Brain microvascular endothelial cell (primary cell): ENCODE measurements at regions not wholly inside any gene's neighbourhood (a gene's known extent, or its start where the extent isn't known, plus 50 kb on each side); places are given as distances from the start of the nearest gene placed in this dataset.

Experiments
- DNase-seq: peaks from one replicate; pipeline ENCODE4 v3.0.0-alpha.2; 2020
- H3K27ac ChIP-seq: fragments of 250-450 bp; sonication (Bioruptor Pico); 2 replicates; pipeline ENCODE4 v1.5.1; 2020; ENCODE audit warnings: mild to moderate bottlenecking, moderate library complexity
- H3K27me3 ChIP-seq: fragments of 250-450 bp; sonication (Bioruptor Pico); replicated peaks from 2 replicates; pipeline ENCODE4 v1.5.1; 2020; ENCODE audit warnings: mild to moderate bottlenecking
- H3K36me3 ChIP-seq: fragments of 250-450 bp; sonication (Bioruptor Pico); replicated peaks from 2 replicates; pipeline ENCODE4 v1.5.1; 2020; ENCODE audit warnings: mild to moderate bottlenecking
- H3K4me3 ChIP-seq: 2 replicates; pipeline ENCODE4 v1.5.1; 2011; ENCODE audit warnings: low read depth, mild to moderate bottlenecking, control low read depth, low read length, moderate library complexity
- in situ Hi-C: cut with HindIII; loops from 2 replicates; pipeline ENCODE4 v1.10.0; 2017; ENCODE audit warnings: low sequenced_read_pairs, low pct_ligation_motif_present
- TF ChIP-seq, protein P1 (sequence below): IDR thresholded peaks from 2 replicates; pipeline ENCODE4 v1.5.1; 2011; ENCODE audit warnings: low read depth, mild to moderate bottlenecking, moderate library complexity, low read length, control low read depth, inconsistent platforms; ENCODE audit errors: missing control alignments

DNA sequence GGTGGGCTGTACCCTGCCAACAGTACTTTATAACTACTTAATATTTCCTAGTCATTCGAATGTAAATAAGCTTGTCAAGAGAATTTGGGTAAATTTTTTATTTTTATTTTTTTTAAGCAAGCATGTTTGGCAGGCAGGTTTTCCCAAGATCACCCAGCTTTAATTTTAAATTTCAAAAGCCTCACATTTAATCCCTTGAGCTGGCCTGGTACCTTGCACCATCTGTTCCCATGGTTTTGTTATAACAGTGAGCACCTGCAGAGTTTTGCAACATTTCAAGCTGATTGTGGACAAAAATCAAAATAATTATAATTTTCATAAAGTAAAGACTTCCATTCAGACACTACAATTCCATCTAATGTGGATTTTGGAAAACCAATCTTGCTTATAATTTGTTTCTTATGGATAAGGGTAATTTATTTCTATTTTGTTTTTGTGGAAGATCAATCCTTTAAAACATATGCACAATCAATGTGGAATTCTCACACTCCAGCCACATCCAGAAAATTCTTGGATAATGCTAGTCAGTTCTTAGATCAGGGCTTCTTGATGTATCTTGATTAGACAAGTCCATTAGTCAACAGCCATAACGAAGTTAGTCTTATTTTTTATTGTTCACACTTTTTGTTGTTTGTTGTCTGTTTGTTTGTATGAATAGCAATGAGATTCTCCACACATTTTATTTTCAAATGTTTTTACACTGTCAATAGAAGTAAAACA is 689.3 kb downstream of the NR4A2 start:
- in situ Hi-C loops: no loop called here
- H3K27ac ChIP-seq: no peak overlapping the region

GRCh38 chr2:155633887-155634570 is 698.5 kb downstream of the NR4A2 start:
- TF ChIP-seq, protein P1, sequence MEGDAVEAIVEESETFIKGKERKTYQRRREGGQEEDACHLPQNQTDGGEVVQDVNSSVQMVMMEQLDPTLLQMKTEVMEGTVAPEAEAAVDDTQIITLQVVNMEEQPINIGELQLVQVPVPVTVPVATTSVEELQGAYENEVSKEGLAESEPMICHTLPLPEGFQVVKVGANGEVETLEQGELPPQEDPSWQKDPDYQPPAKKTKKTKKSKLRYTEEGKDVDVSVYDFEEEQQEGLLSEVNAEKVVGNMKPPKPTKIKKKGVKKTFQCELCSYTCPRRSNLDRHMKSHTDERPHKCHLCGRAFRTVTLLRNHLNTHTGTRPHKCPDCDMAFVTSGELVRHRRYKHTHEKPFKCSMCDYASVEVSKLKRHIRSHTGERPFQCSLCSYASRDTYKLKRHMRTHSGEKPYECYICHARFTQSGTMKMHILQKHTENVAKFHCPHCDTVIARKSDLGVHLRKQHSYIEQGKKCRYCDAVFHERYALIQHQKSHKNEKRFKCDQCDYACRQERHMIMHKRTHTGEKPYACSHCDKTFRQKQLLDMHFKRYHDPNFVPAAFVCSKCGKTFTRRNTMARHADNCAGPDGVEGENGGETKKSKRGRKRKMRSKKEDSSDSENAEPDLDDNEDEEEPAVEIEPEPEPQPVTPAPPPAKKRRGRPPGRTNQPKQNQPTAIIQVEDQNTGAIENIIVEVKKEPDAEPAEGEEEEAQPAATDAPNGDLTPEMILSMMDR: no peak
- no peaks in the 10 kb centered on the region for H3K27me3 ChIP-seq
- H3K27ac ChIP-seq: no peak overlapping the region
- H3K36me3 ChIP-seq: no peaks in the 10 kb centered on the region
- no peak overlapping the region for H3K4me3 ChIP-seq
- DNase-seq: no peak
- in situ Hi-C loops: no loop called here

More for the DNA sequence above, 689.3 kb downstream of the NR4A2 start:
- no peak for DNase-seq
- no peaks in the 10 kb centered on the region for H3K36me3 ChIP-seq
- TF ChIP-seq, protein P1: no peak
- no peak overlapping the region for H3K4me3 ChIP-seq
- no peaks in the 10 kb centered on the region for H3K27me3 ChIP-seq

- H3K4me3 ChIP-seq: no peak overlapping the region
- in situ Hi-C loops: no loop called here
- H3K36me3 ChIP-seq: no peaks in the 10 kb centered on the region
- no peaks in the 10 kb centered on the region for H3K27me3 ChIP-seq
- no peak overlapping the region for H3K27ac ChIP-seq
- no peak for DNase-seq
- TF ChIP-seq, protein P1: no peak
Measured at GRCh38 chr2:155633060-155633839, 699.3 kb downstream of the NR4A2 start.

DNA sequence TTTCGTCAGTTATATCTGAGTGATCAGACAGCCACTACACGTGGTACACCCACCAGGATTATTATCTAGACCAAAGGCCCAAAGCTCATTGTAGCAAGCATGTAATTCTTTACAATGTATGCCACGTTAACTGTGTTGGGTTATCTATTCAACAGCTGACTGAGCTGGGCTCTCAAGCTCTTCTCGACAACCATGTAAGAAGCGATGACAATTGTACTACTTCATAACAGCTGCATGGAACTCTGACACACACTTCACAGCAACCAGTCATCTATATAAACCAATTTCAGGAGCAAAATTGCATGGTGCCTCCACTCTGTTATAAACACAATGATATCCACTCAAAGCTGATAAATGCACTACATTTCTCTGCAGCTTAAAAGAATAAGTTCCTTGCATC is 701.8 kb downstream of the NR4A2 start:
- no peak for DNase-seq
- in situ Hi-C loops: no loop called here
- Histone ChIP-seq H3K4me3 (no peak overlapping the region), H3K27ac (no peak overlapping the region), H3K36me3 (no peaks in the 10 kb centered on the region), H3K27me3 (no peaks in the 10 kb centered on the region)
- TF ChIP-seq, protein P1: no peak

DNA sequence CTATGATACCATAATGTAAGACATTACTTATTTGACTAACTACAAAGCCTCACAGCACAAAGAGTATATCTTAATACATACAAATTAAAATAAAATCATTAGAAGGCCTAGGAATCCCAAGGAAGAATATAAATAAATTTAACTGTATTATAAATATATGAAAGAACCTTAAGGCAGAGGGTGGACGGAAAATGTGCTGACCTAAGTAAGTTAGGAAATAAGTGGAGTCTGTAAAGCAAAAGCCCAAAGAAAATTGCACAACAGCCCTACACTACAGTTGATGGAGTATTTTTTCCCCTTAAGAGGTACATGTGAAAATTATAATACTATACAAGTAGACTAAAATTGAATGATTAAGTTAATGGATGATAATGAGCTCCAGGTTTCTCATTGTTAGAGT is 710.1 kb downstream of the NR4A2 start:
- DNase-seq: no peak
- Histone ChIP-seq H3K4me3 (no peak overlapping the region), H3K36me3 (no peaks in the 10 kb centered on the region), H3K27ac (no peak overlapping the region), H3K27me3 (no peaks in the 10 kb centered on the region)
- in situ Hi-C loops: no loop called here
- TF ChIP-seq, protein P1: no peak
